WTC11 (cell line): ENCODE measurements at regions not wholly inside any gene's neighbourhood (a gene's known extent, or its start where the extent isn't known, plus 50 kb on each side); places are given as distances from the start of the nearest gene placed in this dataset.

Experiments used
- ATAC-seq: fragments of 200-7000 bp; cut with Tn5 transposase; 2 replicates; pipeline ENCODE4 v1.10.0; 2021; ENCODE audit warnings: mild to moderate bottlenecking, moderate library complexity
- CTCF ChIA-PET: fragments of 300-600 bp; sonication (Branson Sonifier 250); formaldehyde crosslinking; loops from one replicate; lab custom pipeline; 2021; ENCODE audit warnings: antibody characterized with exemption; lab: Charles Lee
- POLR2A ChIA-PET: fragments of 350-600 bp; sonication (Branson Sonifier 250); formaldehyde crosslinking; loops from one replicate; lab custom pipeline; 2021; ENCODE audit warnings: antibody characterized with exemption; lab: Charles Lee
- DNase-seq: peaks from one replicate; pipeline ENCODE4 v3.0.0; 2021; ENCODE audit warnings: low spot score
- H3K27ac Mint-ChIP-seq: 2 replicates; pipeline ENCODE4 v1.8.0; 2021; ENCODE audit warnings: mixed read lengths
- H3K27me3 Mint-ChIP-seq: 2 replicates; pipeline ENCODE4 v1.8.0; 2021; ENCODE audit warnings: low read depth, mild to moderate bottlenecking, moderate library complexity, mixed read lengths
- H3K36me3 Mint-ChIP-seq: 2 replicates; pipeline ENCODE4 v1.8.0; 2021; ENCODE audit warnings: mixed read lengths
- H3K4me1 Mint-ChIP-seq: 2 replicates; pipeline ENCODE4 v1.8.0; 2022; ENCODE audit warnings: mixed read lengths
- H3K4me3 Mint-ChIP-seq: 2 replicates; pipeline ENCODE4 v1.8.0; 2021; ENCODE audit warnings: mild to moderate bottlenecking, moderate library complexity, mixed read lengths
- H3K9me3 Mint-ChIP-seq: 2 replicates; pipeline ENCODE4 v1.8.0; 2021; ENCODE audit warnings: mixed read lengths
- ATF1 ChIP-seq: sonication (generic); formaldehyde crosslinking; IDR thresholded peaks from 2 replicates; pipeline ENCODE4 v1.8.1; 2023; ENCODE audit warnings: mild to moderate bottlenecking, moderate library complexity, missing genetic modification reagents
- IRF2 ChIP-seq: sonication (generic); formaldehyde crosslinking; IDR thresholded peaks from 2 replicates; pipeline ENCODE4 v1.8.0; 2022; ENCODE audit warnings: low read depth, missing genetic modification reagents, borderline replicate concordance
- NFATC4 ChIP-seq: fragments of 250-450 bp; sonication (Bioruptor Pico); IDR thresholded peaks from 2 replicates; pipeline ENCODE4 v1.9.0; 2021; ENCODE audit warnings: mild to moderate bottlenecking
- OVOL2 ChIP-seq: fragments of 250-450 bp; sonication (Bioruptor Pico); IDR thresholded peaks from 2 replicates; pipeline ENCODE4 v1.9.0; 2021; ENCODE audit warnings: mild to moderate bottlenecking, borderline replicate concordance
- SP1 ChIP-seq: sonication (generic); formaldehyde crosslinking; conservative IDR thresholded peaks from 2 replicates; pipeline ENCODE4 v1.8.1; 2022; ENCODE audit warnings: missing genetic modification reagents
- ZNF121 ChIP-seq: sonication (generic); formaldehyde crosslinking; IDR thresholded peaks from 2 replicates; pipeline ENCODE4 v1.8.0; 2023; ENCODE audit warnings: missing genetic modification reagents
- ZNF219 ChIP-seq: sonication (generic); formaldehyde crosslinking; IDR thresholded peaks from 2 replicates; pipeline ENCODE4 v1.8.0; 2023; ENCODE audit warnings: missing genetic modification reagents, mild to moderate bottlenecking, borderline replicate concordance
- TF ChIP-seq, protein P1 (sequence below): sonication (generic); formaldehyde crosslinking; conservative IDR thresholded peaks from 2 replicates; pipeline ENCODE4 v1.8.1; 2023; ENCODE audit warnings: mild to moderate bottlenecking, low read depth, missing genetic modification reagents, moderate library complexity
- TF ChIP-seq, protein P2 (sequence below): sonication (generic); formaldehyde crosslinking; IDR thresholded peaks from 2 replicates; pipeline ENCODE4 v1.8.0; 2023; ENCODE audit warnings: missing genetic modification reagents, mild to moderate bottlenecking, borderline replicate concordance
- TF ChIP-seq, protein P3 (sequence below): sonication (generic); formaldehyde crosslinking; IDR thresholded peaks from 2 replicates; pipeline ENCODE4 v1.8.0; 2022; ENCODE audit warnings: missing genetic modification reagents
- TF ChIP-seq, protein P4 (sequence below): sonication (generic); formaldehyde crosslinking; IDR thresholded peaks from 2 replicates; pipeline ENCODE4 v1.8.0; 2023; ENCODE audit warnings: missing genetic modification reagents
- TF ChIP-seq, protein P5 (sequence below): sonication (generic); formaldehyde crosslinking; IDR thresholded peaks from 2 replicates; pipeline ENCODE4 v1.8.0; 2022; ENCODE audit warnings: mild to moderate bottlenecking, missing genetic modification reagents

DNA sequence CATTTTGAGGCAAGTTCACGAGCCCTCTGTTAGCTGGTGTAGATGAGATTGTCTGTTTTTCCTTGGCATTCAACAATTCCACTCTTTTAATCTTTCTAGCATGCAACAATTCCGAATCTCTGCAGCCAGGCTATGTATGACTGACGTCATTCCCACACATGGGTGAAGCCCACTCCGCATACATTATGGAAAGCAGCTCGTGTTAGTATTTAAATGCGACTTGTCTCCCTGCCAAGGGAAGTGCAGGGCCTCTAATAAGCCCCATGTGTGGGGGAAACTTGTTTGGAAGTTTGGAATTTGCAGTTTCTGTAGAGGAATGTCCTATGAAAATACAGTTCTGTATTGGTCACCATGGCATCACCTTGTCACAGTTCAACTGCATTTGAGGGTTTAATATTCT, 146.0 kb upstream of the FBXL7 start (continued):
- TF ChIP-seq, protein P1, sequence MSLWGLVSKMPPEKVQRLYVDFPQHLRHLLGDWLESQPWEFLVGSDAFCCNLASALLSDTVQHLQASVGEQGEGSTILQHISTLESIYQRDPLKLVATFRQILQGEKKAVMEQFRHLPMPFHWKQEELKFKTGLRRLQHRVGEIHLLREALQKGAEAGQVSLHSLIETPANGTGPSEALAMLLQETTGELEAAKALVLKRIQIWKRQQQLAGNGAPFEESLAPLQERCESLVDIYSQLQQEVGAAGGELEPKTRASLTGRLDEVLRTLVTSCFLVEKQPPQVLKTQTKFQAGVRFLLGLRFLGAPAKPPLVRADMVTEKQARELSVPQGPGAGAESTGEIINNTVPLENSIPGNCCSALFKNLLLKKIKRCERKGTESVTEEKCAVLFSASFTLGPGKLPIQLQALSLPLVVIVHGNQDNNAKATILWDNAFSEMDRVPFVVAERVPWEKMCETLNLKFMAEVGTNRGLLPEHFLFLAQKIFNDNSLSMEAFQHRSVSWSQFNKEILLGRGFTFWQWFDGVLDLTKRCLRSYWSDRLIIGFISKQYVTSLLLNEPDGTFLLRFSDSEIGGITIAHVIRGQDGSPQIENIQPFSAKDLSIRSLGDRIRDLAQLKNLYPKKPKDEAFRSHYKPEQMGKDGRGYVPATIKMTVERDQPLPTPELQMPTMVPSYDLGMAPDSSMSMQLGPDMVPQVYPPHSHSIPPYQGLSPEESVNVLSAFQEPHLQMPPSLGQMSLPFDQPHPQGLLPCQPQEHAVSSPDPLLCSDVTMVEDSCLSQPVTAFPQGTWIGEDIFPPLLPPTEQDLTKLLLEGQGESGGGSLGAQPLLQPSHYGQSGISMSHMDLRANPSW (CRISPR knock-in tag): no peak
- TF ChIP-seq, protein P2, sequence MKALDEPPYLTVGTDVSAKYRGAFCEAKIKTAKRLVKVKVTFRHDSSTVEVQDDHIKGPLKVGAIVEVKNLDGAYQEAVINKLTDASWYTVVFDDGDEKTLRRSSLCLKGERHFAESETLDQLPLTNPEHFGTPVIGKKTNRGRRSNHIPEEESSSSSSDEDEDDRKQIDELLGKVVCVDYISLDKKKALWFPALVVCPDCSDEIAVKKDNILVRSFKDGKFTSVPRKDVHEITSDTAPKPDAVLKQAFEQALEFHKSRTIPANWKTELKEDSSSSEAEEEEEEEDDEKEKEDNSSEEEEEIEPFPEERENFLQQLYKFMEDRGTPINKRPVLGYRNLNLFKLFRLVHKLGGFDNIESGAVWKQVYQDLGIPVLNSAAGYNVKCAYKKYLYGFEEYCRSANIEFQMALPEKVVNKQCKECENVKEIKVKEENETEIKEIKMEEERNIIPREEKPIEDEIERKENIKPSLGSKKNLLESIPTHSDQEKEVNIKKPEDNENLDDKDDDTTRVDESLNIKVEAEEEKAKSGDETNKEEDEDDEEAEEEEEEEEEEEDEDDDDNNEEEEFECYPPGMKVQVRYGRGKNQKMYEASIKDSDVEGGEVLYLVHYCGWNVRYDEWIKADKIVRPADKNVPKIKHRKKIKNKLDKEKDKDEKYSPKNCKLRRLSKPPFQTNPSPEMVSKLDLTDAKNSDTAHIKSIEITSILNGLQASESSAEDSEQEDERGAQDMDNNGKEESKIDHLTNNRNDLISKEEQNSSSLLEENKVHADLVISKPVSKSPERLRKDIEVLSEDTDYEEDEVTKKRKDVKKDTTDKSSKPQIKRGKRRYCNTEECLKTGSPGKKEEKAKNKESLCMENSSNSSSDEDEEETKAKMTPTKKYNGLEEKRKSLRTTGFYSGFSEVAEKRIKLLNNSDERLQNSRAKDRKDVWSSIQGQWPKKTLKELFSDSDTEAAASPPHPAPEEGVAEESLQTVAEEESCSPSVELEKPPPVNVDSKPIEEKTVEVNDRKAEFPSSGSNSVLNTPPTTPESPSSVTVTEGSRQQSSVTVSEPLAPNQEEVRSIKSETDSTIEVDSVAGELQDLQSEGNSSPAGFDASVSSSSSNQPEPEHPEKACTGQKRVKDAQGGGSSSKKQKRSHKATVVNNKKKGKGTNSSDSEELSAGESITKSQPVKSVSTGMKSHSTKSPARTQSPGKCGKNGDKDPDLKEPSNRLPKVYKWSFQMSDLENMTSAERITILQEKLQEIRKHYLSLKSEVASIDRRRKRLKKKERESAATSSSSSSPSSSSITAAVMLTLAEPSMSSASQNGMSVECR: no peak

DNA sequence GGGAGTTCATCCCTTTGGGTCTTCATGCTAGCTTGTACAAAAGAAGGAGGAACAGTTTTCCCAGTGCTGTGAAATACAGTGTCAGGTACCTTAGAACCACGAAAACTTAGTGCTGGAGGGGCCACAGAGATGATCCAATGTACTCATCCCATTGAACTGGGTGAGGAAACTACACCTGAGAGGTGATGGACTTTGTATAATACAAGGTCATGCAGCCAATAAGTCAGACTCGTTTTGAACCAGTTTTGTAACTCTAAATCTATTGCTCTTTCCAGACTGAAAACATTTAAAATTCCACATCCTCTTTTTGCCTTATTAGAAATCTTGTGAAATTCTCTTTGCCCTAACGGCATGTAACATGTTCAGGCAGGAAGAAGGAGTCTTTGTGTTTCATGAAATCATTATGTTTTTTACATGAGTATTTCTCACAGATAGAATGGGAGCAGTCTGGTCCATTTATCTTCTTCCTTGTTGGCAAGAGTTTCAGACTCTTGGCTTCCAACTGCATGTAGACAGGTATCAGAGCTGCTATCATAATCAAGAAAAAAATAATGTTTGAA, 146.8 kb upstream of the FBXL7 start:
- Mint-ChIP-seq H3K9me3 (peaks cover 14% of the 10 kb centered on the region), H3K4me1 (peaks cover 9% of the 10 kb centered on the region), H3K27me3 (no peaks in the 10 kb centered on the region), H3K4me3 (no peak overlapping the region), H3K36me3 (no peaks in the 10 kb centered on the region), H3K27ac (no peak overlapping the region)
- ChIA-PET POLR2A (no interaction called here), CTCF (no interaction called here)
- DNase-seq (no peak), ATAC-seq (no peak)
- no peak for TF ChIP-seq ZNF219

DNA sequence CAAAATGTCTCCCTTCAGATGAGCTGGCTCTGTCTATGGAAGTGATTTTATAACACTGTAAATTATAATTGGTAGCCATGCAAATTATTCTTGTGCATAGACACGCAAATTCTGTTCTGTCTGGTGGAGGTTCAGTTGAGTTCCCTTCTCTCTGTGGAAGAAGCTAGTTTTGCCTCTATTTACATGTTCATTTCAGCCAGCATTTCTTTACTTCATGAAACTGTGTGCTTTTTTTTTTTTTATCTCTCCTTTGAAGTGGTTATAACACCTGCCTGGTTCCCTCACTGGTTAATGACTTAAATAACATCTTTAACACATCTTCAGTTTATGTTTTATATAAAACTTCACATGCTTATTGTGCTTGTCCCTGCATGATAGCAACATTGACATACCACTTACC, 149.4 kb upstream of the FBXL7 start:
- ChIA-PET POLR2A (no interaction called here), CTCF (interaction anchor here (0.5 kb wide), 1 partner anchor 441 kb away, joined by 3 read pairs; no protein-coding TSS in a partner anchor)
- DNase-seq (no peak), ATAC-seq (no peak)
- no peak overlapping the region for H3K27ac Mint-ChIP-seq
- H3K9me3 Mint-ChIP-seq: peaks cover 4% of the 10 kb centered on the region
- H3K36me3 Mint-ChIP-seq: no peaks in the 10 kb centered on the region
- H3K4me1 Mint-ChIP-seq: peaks cover 9% of the 10 kb centered on the region
- H3K27me3 Mint-ChIP-seq: no peaks in the 10 kb centered on the region
- TF ChIP-seq ZNF121 (no peak), NFATC4 (CRISPR knock-in tag) (no peak), ATF1 (CRISPR knock-in tag) (no peak), SP1 (CRISPR knock-in tag) (no peak), IRF2 (CRISPR knock-in tag) (no peak), OVOL2 (CRISPR knock-in tag) (no peak), ZNF219 (no peak)
- TF ChIP-seq, protein P3, sequence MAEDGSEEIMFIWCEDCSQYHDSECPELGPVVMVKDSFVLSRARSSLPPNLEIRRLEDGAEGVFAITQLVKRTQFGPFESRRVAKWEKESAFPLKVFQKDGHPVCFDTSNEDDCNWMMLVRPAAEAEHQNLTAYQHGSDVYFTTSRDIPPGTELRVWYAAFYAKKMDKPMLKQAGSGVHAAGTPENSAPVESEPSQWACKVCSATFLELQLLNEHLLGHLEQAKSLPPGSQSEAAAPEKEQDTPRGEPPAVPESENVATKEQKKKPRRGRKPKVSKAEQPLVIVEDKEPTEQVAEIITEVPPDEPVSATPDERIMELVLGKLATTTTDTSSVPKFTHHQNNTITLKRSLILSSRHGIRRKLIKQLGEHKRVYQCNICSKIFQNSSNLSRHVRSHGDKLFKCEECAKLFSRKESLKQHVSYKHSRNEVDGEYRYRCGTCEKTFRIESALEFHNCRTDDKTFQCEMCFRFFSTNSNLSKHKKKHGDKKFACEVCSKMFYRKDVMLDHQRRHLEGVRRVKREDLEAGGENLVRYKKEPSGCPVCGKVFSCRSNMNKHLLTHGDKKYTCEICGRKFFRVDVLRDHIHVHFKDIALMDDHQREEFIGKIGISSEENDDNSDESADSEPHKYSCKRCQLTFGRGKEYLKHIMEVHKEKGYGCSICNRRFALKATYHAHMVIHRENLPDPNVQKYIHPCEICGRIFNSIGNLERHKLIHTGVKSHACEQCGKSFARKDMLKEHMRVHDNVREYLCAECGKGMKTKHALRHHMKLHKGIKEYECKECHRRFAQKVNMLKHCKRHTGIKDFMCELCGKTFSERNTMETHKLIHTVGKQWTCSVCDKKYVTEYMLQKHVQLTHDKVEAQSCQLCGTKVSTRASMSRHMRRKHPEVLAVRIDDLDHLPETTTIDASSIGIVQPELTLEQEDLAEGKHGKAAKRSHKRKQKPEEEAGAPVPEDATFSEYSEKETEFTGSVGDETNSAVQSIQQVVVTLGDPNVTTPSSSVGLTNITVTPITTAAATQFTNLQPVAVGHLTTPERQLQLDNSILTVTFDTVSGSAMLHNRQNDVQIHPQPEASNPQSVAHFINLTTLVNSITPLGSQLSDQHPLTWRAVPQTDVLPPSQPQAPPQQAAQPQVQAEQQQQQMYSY (CRISPR knock-in tag): no peak
- TF ChIP-seq, protein P4, sequence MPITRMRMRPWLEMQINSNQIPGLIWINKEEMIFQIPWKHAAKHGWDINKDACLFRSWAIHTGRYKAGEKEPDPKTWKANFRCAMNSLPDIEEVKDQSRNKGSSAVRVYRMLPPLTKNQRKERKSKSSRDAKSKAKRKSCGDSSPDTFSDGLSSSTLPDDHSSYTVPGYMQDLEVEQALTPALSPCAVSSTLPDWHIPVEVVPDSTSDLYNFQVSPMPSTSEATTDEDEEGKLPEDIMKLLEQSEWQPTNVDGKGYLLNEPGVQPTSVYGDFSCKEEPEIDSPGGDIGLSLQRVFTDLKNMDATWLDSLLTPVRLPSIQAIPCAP: no peak
- TF ChIP-seq, protein P5, sequence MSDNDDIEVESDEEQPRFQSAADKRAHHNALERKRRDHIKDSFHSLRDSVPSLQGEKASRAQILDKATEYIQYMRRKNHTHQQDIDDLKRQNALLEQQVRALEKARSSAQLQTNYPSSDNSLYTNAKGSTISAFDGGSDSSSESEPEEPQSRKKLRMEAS: no peak
- no peak overlapping the region for H3K4me3 Mint-ChIP-seq
